Naive thymus-derived CD4-positive, alpha-beta T cell (primary cell): ENCODE measurements at regions not wholly inside any gene's neighbourhood (a gene's known extent, or its start where the extent isn't known, plus 50 kb on each side); places are given as distances from the start of the nearest gene placed in this dataset.

Source experiments
- ATAC-seq: fragments of 150-1000 bp; cut with Tn5 transposase; 2 replicates; pipeline ENCODE4 v1.10.0; 2021; ENCODE audit warnings: mild to moderate bottlenecking, moderate library complexity
- CTCF ChIA-PET: fragments of 350-600 bp; sonication (Branson Sonifier 250); formaldehyde crosslinking; loops from one replicate; lab custom pipeline; 2021; ENCODE audit warnings: antibody characterized with exemption; lab: Charles Lee
- POLR2A ChIA-PET: fragments of 350-600 bp; sonication (Branson Sonifier 250); formaldehyde crosslinking; loops from one replicate; lab custom pipeline; 2021; ENCODE audit warnings: antibody characterized with exemption, inconsistent platforms; lab: Charles Lee
- DNase-seq, 9 donors: peaks; one replicate each; pipeline versions ENCODE4 v3.0.0 to v3.0.0-alpha.2; 2020 to 2022; ENCODE audit warnings: mixed read lengths in 1 of 9
- H3K27ac ChIP-seq: one replicate; pipeline ENCODE4 v1.7.0; 2013; ENCODE audit warnings: mild to moderate bottlenecking, low read depth, low read length, moderate library complexity
- H3K27me3 ChIP-seq, 2 donors: one replicate each; pipeline ENCODE4 v1.7.0; 2013; ENCODE audit warnings: low read length in 2 of 2, mild to moderate bottlenecking in 2 of 2, moderate library complexity in 2 of 2; ENCODE audit not compliant: control insufficient read depth in 2 of 2, insufficient read depth in 2 of 2
- H3K36me3 ChIP-seq, 3 experiments: 1 replicate in 2 of 3; 2 replicates in 1 of 3; pipeline ENCODE4 v1.7.0; 2013; ENCODE audit warnings: low read length in 3 of 3, mild to moderate bottlenecking in 3 of 3, moderate library complexity in 1 of 3; ENCODE audit not compliant: insufficient read depth in 3 of 3, control insufficient read depth in 2 of 3
- H3K4me1 ChIP-seq, 2 donors: one replicate each; pipeline ENCODE4 v1.7.0; 2013; ENCODE audit warnings: low read length in 2 of 2, mild to moderate bottlenecking in 2 of 2, moderate library complexity in 1 of 2; ENCODE audit not compliant: control insufficient read depth in 2 of 2, insufficient read depth in 2 of 2
- H3K4me3 ChIP-seq: 2 replicates; pipeline ENCODE4 v1.7.0; 2013; ENCODE audit warnings: mild to moderate bottlenecking, low read length
- H3K9me3 ChIP-seq, 3 experiments: 1 replicate in 2 of 3; 2 replicates in 1 of 3; pipeline ENCODE4 v1.7.0; 2013; ENCODE audit warnings: low read length in 3 of 3; ENCODE audit not compliant: control insufficient read depth in 2 of 3
- H3K27ac Mint-ChIP-seq, 9 donors: one replicate each; pipeline ENCODE4 v1.8.0; 2020 to 2022; ENCODE audit warnings: mixed read lengths in 9 of 9, mild to moderate bottlenecking in 8 of 9, moderate library complexity in 5 of 9, inconsistent platforms in 2 of 9
- H3K27me3 Mint-ChIP-seq, 5 donors: one replicate each; pipeline ENCODE4 v1.8.0; 2021 to 2022; ENCODE audit warnings: mixed read lengths in 5 of 5, mild to moderate bottlenecking in 1 of 5
- H3K36me3 Mint-ChIP-seq, 5 donors: one replicate each; pipeline ENCODE4 v1.8.0; 2020 to 2022; ENCODE audit warnings: mixed read lengths in 5 of 5, mild to moderate bottlenecking in 3 of 5, inconsistent platforms in 1 of 5
- H3K4me1 Mint-ChIP-seq, 7 donors: one replicate each; pipeline ENCODE4 v1.8.0; 2020 to 2022; ENCODE audit warnings: mixed read lengths in 7 of 7, mild to moderate bottlenecking in 3 of 7, inconsistent platforms in 1 of 7
- H3K4me3 Mint-ChIP-seq, 10 donors: one replicate each; pipeline ENCODE4 v1.8.0; 2020 to 2022; ENCODE audit warnings: mild to moderate bottlenecking in 10 of 10, mixed read lengths in 10 of 10, moderate library complexity in 6 of 10, inconsistent platforms in 2 of 10
- H3K9me3 Mint-ChIP-seq, 11 donors: one replicate each; pipeline ENCODE4 v1.8.0; 2020 to 2022; ENCODE audit warnings: mixed read lengths in 11 of 11, mild to moderate bottlenecking in 4 of 11, inconsistent platforms in 1 of 11, moderate library complexity in 1 of 11
- intact Hi-C, 2 donors: fragments of 100-400 bp; cut with micrococcal nuclease; formaldehyde crosslinking; loops; one replicate each; pipeline ENCODE4 v1.15.1; 2023

- no peaks in the 10 kb centered on the region for H3K36me3 Mint-ChIP-seq
- intact Hi-C loops = no loop called here
- H3K27ac ChIP-seq = no peak overlapping the region
- H3K27me3 ChIP-seq = no peaks in the 10 kb centered on the region
- H3K9me3 ChIP-seq = no peaks in the 10 kb centered on the region
- H3K9me3 Mint-ChIP-seq = peaks cover 0 to 7% (median 4%) of the 10 kb centered on the region in 11 donors
- CTCF ChIA-PET = no interaction called here
- DNase-seq (no peak), ATAC-seq (no peak)
- no peak overlapping the region for H3K4me3 ChIP-seq
- POLR2A ChIA-PET = no interaction called here
- H3K27me3 Mint-ChIP-seq = peaks cover 12 to 22% (median 13%) of the 10 kb centered on the region in 5 donors
- no peaks in the 10 kb centered on the region for H3K36me3 ChIP-seq
- H3K27ac Mint-ChIP-seq = no peak overlapping the region
- H3K4me3 Mint-ChIP-seq = no peak overlapping the region
- H3K4me1 Mint-ChIP-seq = no peaks in the 10 kb centered on the region
- no peaks in the 10 kb centered on the region for H3K4me1 ChIP-seq
Measured at GRCh38 chr2:88321449-88322248, 130.8 kb downstream of the FOXI3 start.

GRCh38 chr2:88320076-88320773 lies 132.3 kb downstream of the FOXI3 start:
- intact Hi-C loops = no loop called here
- H3K36me3 ChIP-seq = no peaks in the 10 kb centered on the region
- POLR2A ChIA-PET = no interaction called here

GRCh38 chr2:88318956-88319330 lies 133.6 kb downstream of the FOXI3 start:
- Histone ChIP-seq H3K27me3 (no peaks in the 10 kb centered on the region), H3K9me3 (no peaks in the 10 kb centered on the region), H3K4me3 (no peak overlapping the region), H3K27ac (no peak overlapping the region), H3K36me3 (no peaks in the 10 kb centered on the region), H3K4me1 (no peaks in the 10 kb centered on the region)
- Mint-ChIP-seq H3K36me3 (no peaks in the 10 kb centered on the region), H3K4me1 (no peaks in the 10 kb centered on the region), H3K27ac (no peak overlapping the region), H3K9me3 (peaks cover 0 to 7% (median 5%) of the 10 kb centered on the region in 11 donors), H3K27me3 (peaks cover 5 to 21% (median 14%) of the 10 kb centered on the region in 5 donors), H3K4me3 (no peak overlapping the region)
- no peak for ATAC-seq
- intact Hi-C loops = no loop called here
- ChIA-PET CTCF (no interaction called here), POLR2A (no interaction called here)
- no peak for DNase-seq

More at GRCh38 chr2:88320076-88320773, 132.3 kb downstream of the FOXI3 start:
- Histone ChIP-seq H3K4me3 (no peak overlapping the region), H3K27ac (no peak overlapping the region), H3K27me3 (no peaks in the 10 kb centered on the region), H3K9me3 (no peaks in the 10 kb centered on the region), H3K4me1 (no peaks in the 10 kb centered on the region)
- Mint-ChIP-seq H3K4me1 (no peaks in the 10 kb centered on the region), H3K27me3 (peaks cover 10 to 21% (median 18%) of the 10 kb centered on the region in 5 donors), H3K27ac (no peak overlapping the region), H3K9me3 (peaks cover 0 to 7% (median 5%) of the 10 kb centered on the region in 11 donors), H3K4me3 (no peak overlapping the region), H3K36me3 (no peaks in the 10 kb centered on the region)
- DNase-seq (no peak), ATAC-seq (no peak)
- CTCF ChIA-PET = no interaction called here

GRCh38 chr2:88318071-88318955 lies 134.2 kb downstream of the FOXI3 start:
- DNase-seq (no peak), ATAC-seq (no peak)
- Mint-ChIP-seq H3K27ac (no peak overlapping the region), H3K27me3 (peaks cover 5 to 21% (median 14%) of the 10 kb centered on the region in 5 donors), H3K9me3 (peaks cover 0 to 7% (median 5%) of the 10 kb centered on the region in 11 donors), H3K4me1 (no peaks in the 10 kb centered on the region), H3K36me3 (no peaks in the 10 kb centered on the region), H3K4me3 (no peak overlapping the region)
- intact Hi-C loops = no loop called here
- Histone ChIP-seq H3K27ac (no peak overlapping the region), H3K4me3 (no peak overlapping the region), H3K36me3 (no peaks in the 10 kb centered on the region), H3K4me1 (no peaks in the 10 kb centered on the region), H3K9me3 (no peaks in the 10 kb centered on the region), H3K27me3 (no peaks in the 10 kb centered on the region)
- POLR2A ChIA-PET = no interaction called here
- CTCF ChIA-PET = no interaction called here

GRCh38 chr2:88310787-88311186 lies 140.6 kb downstream of the THNSL2 start:
- ATAC-seq = no peak
- Mint-ChIP-seq H3K27me3 (peaks cover 0 to 22% (median 16%) of the 10 kb centered on the region in 5 donors), H3K36me3 (peaks cover 0 to 4% (median 0%) of the 10 kb centered on the region in 5 donors), H3K4me3 (no peak overlapping the region), H3K4me1 (no peaks in the 10 kb centered on the region), H3K27ac (no peak overlapping the region), H3K9me3 (peaks cover 0 to 37% (median 12%) of the 10 kb centered on the region in 11 donors)
- Histone ChIP-seq H3K27me3 (no peaks in the 10 kb centered on the region), H3K36me3 (no peaks in the 10 kb centered on the region), H3K4me1 (no peaks in the 10 kb centered on the region), H3K9me3 (no peaks in the 10 kb centered on the region), H3K27ac (no peak overlapping the region), H3K4me3 (no peak overlapping the region)
- DNase-seq = no peak
- intact Hi-C loops = no loop called here
- POLR2A ChIA-PET = no interaction called here
- CTCF ChIA-PET = no interaction called here

GRCh38 chr2:88307817-88308216 lies 137.7 kb downstream of the THNSL2 start:
- intact Hi-C loops = no loop called here
- CTCF ChIA-PET = no interaction called here
- Histone ChIP-seq H3K4me1 (no peaks in the 10 kb centered on the region), H3K4me3 (no peak overlapping the region), H3K27ac (no peak overlapping the region), H3K27me3 (no peaks in the 10 kb centered on the region), H3K36me3 (no peaks in the 10 kb centered on the region), H3K9me3 (no peaks in the 10 kb centered on the region)
- Mint-ChIP-seq H3K4me3 (no peak overlapping the region), H3K9me3 (peaks cover 0 to 51% (median 13%) of the 10 kb centered on the region in 11 donors), H3K27me3 (peaks cover 4 to 35% (median 25%) of the 10 kb centered on the region in 5 donors), H3K27ac (no peak overlapping the region), H3K4me1 (no peaks in the 10 kb centered on the region), H3K36me3 (peaks cover 0 to 8% (median 0%) of the 10 kb centered on the region in 5 donors)
- no peak for DNase-seq
- no peak for ATAC-seq
- POLR2A ChIA-PET = no interaction called here
